HG03354 (cell line): ENCODE measurements at regions not wholly inside any gene's neighbourhood (a gene's known extent, or its start where the extent isn't known, plus 50 kb on each side); places are given as distances from the start of the nearest gene placed in this dataset.
"Not testable (repeated sequence)": the region's sequence is repeated elsewhere in the genome, so short reads cannot be mapped to it uniquely, and the experiment has no call there.

Source experiments
- ATAC-seq: cut with Tn5 transposase; IDR thresholded peaks from one replicate; pipeline ENCODE4 v1.9.1; 2021; ENCODE audit warnings: mild to moderate bottlenecking; ENCODE audit not compliant: unreplicated experiment, poor library complexity, severe bottlenecking

DNA sequence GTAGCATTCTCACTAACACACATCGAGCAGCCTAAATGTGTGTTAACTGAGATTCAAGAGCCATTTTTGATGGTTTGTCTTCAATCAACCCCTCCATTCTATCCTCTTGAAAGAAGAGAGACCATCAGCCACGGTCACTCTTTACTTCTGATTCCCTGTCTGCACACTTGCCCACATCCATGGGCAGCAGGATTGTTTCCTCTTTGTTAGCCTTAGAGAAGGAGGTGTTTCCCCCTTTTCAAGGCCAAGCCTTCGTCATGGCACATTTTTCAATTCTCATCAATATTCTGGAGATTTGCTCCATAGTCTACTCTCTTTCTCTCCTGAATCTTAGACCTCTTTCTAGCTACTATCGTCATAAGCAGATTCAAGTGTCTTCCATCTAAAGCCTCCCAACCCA lies 522.4 kb upstream of the NAALADL2 start:
- no peak for ATAC-seq

DNA sequence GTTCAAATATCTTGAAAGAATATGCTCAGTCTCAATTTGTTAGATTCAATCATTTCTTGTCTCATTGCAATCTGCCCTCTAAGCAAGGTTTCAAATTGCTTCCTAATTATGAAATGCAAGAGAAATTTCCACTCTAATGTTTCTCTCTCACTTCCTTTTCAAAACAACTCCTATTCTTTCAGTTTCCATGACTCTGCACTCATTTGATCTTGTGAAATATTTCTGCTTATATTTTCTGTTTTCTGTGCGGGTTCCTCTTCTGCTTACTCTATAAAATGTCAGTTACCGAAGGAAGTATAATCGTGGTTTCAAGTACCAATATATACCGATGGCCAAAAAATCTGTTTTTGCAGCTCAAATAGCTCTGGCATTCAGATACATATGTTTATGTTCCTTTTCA lies 521.9 kb upstream of the NAALADL2 start:
- ATAC-seq, result no peak

DNA sequence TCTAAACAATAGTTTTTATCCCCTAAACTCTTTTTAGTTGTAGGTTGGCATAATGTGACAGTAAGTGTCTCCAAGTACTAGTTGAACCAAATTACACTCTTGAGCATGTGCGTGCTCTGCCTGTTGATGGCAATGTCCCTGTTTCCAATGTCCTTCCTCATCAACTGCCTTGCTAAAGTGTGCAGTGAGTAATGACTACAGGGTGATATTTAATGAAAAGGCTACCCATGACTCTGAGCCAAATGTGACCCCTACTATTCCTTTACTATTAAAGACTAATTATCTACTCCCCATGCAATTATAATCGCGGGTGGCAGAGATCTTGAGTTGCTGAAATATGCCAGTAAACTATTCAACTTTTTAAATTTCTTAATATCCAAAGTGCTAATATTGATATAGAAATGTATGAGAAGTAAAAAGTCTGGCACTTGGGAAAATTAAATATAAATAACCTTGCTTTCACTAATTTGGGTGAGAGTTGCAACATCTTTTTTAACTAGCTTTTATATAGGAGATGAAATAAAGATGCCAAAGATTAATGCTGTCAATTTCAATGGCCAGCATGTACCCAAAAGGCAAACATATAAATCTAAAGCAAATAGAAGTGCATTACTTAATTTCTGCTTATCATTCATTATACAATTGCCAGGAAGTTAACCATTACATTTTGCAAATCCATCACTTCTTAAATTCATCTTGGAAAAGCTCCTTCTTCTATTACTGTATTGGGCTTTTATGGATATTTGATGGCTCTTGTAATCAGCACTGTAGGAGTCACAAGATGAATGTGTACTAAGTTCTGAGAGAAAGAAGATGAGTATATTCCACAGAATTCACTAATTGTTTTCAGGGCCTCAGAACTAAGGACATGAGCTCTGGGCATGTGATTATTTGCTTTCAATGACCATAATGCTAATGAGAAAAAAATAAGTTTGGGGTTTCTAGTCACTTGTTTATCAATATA lies 518.2 kb upstream of the NAALADL2 start:
- no peak for ATAC-seq

DNA sequence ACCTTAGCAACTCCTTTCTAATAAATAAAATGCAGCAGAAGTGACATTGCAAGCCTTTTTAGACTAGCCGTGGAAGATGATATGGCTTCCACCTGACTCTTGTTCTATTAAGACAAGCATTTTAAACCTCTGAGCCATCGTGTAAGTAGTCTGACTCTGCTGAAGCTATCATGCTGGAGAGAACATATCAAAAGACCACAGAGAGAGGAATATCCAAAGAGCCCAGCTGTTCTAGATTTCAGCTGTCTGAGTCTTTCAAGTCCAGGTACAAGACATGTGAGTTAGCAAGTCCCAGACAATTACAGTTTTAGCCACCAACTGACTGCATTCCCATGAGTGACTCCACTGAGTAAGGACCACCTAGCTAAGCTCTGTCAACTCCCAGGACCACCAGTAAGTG lies 517.0 kb upstream of the NAALADL2 start:
- no peak for ATAC-seq

DNA sequence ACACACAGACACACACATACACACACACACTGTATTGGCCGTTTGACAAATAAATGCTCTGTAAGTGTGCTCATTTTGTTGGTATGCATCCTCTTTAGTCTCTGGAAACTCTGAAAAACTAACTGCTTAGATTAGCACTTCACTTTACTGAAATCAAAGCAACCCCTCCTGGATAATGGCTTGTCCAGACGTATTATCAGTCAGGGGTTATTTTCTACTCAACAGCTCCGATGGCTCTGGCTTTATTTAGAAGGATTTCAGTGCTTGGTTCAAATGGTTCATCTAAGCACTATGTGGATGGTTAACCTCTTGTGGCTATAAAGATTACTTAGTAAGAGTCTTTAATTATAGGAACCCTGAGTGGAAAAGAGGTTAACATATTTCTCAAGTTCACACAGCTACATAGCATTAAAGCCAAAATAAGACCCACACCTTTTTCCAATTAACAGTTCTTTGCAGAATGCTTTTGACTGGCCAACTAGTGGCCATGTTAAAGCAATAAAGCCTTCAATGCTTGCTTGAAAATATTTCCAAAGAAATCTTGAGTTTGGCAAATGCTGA lies 516.1 kb upstream of the NAALADL2 start:
- no peak for ATAC-seq

DNA sequence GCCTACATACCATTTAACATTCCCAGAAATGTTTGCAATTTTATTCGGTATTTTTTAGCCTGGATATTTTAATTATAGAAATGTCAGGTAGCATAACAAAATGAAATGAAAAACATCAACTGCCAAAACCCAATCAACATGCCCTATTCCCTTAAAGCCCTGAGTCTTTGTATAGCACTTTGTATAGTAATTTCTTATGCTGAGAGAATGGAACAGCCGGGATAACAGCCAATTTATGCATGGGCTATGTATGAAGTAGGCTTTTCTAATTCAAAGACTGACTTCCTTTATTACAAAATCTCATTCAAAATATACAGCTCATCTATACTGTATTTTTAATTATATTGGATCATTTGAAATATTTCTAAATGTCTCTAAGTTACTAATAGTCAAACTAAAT lies 513.0 kb upstream of the NAALADL2 start:
- no peak for ATAC-seq

DNA sequence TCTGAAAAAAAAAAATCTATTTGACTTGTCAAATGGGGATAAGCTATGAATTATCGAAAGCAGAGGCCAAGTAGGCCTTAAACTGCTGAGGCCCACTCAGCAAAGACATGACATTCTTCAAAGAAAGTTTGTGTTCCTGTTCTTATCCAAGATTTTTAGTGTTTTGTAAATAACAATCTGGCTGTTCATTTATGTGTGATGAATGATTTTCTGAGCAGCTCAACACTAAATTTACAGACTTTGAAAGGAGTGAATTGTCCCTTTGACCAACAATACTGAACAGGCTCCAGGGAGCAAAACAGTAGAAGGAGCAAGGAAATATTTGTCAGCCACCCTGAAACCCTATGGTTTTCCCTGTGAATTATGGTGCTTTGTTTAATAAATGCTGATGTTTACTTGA lies 512.6 kb upstream of the NAALADL2 start:
- ATAC-seq, result no peak

DNA sequence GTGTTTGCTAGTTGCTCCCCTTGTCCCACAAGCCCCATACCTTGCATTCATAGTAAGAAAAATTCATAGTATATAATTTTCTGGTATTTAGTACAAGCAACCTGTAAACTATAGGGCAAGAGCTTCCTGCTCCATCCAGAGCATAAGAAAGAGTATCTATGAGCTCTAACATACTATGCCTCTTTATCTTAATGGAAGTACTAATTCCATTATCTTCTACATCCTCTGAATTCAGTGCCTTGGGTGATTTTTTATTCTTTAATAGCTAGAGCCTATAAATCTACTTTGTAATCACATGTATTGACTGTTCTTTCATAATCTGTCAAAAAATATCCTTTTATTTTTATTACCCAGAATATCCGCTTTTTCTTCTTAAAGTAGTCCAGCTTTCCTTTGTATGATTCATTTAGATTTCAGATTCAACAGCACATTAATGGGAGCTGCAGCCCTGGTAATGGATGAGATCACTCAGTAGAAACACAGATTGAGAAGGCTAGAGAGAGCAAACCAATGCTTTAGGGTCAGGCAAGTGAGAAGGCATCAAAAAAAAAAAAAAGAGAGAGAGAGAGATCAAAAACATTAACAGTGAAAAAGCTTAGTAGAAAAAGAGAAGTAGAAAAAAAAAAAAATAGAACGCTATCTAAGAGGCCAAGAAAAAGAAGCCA lies 511.5 kb upstream of the NAALADL2 start:
- ATAC-seq, result no peak

DNA sequence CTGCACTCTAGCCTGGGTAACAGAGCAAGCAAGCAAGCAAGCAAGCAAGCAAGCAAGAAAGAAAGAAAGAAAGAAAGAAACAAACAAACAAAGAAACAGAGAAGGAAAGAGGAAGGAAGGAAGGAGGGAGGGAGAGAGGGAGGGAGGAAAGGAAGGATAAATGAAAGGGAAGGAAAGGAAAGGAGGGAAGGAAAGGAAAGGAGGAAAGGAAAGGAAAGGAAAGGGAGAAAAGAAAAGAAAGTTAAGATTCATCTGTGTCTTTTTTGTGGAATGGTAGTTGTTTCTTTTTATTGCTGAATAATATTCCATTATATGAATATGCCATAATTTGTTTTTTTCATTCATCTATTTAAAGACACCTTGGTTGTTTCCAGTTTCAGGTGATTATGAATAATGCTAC lies 506.9 kb upstream of the NAALADL2 start:
- no peak for ATAC-seq

DNA sequence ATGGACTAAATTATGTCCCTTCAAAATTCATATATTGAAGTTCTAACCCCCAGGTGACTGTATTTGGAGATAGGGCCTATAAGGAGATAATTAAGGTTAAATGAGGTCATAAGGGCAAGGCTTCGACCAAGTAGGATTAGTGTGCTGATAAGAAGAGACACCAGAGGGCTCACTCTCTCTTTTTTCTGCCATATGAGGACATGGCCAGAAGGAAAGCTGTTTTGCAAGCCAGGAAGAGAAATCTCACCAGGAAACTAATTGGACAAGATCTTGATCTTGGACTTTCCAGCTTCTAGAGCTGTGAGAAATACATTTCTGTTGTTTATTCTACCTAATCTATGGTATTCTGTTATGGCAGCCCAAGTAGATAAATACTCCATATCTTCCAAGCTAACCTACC lies 503.6 kb upstream of the NAALADL2 start:
- no peak for ATAC-seq

DNA sequence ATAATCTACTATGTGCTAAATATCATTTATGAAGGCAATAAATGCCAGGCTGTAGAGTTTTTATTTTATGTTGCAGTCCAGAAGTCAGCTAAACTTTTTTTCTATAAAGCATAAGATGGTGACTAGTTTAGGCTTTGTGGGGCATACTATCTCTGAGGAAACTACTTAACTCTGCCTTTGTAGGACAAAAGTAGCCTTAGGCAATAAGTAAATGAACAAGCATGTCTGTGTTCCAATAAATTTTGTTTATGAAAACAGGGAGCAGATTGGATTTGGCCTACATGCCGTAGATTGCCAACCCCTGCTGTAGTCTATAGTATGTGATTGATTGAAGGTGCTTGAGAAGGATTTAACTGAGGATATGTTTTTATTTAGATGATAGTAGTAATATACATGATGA lies 502.5 kb upstream of the NAALADL2 start:
- ATAC-seq, result no peak

DNA sequence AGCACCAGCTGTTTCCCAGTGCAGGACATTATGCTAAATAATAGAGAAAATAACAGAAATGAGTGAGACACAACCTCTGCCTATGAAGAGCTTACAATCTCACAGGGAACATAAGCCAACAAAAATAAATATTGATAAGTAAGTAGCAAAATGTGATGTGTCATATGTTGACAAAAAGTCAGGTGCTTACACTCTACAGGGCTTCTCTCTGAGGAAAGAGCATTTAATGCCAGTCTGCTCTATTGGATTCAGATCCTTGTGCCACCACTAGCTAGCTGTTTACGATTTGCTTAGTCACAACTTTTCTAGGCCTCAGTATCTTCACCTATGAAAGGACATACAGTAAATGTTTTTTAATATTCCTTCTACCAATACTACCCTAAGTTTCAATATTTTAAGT lies 500.9 kb upstream of the NAALADL2 start:
- no peak for ATAC-seq

DNA sequence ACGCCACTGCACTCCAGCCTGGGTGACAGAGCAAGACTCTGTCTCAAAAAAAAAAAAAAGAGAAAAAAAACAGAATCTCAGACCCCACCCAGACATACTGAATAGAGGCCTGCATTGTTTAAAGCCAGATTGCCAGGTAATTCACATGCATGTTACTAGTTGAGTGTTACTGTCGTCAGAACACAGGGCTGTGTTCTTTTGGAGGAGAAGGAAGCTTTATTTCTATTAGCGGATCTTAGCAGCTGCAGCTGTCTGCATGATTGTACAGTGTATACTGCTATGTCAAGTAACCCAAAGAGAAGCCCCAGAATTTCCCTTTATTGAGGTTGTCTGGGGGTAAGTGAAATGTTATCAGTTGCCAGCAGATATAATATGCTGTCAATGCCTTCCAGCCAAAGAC lies 496.6 kb upstream of the NAALADL2 start:
- no peak for ATAC-seq

DNA sequence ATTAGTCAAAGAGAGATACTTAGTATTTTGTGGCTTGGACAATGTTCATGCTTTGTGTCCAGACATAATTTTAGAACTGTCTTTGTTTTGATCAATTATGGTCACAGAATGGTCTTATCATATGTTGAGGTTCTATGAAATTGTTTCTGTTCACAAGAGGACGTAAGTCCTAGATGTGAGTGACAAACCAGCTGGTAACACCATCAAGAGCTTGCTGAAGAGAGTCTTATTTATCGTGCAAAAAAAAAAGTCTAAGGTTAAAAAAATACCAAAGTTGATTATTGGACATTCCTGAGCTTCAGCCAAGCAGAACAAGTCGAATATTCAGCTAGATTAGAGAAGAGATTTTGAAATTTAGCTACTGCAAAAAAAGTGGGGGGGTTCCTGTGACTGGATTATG lies 495.9 kb upstream of the NAALADL2 start:
- ATAC-seq, result no peak

DNA sequence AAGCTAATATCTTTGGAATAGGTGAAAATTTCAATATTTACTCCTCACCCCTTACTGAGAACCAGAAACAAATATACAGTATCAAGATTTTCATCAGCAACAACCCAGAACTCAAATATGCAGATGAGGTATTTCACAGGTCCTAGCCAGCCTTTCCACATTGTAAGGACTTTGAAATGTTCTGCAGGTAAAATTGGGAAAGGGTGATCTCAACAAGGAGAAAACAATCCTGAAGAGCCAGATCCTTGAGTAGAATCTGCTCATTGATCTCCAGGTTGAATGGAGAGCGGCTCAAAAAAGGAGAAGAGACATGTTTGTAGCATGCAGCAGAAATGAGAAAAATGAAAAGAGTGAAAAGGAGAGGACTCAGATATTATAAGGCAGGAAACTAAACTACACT lies 493.3 kb upstream of the NAALADL2 start:
- ATAC-seq, result no peak

DNA sequence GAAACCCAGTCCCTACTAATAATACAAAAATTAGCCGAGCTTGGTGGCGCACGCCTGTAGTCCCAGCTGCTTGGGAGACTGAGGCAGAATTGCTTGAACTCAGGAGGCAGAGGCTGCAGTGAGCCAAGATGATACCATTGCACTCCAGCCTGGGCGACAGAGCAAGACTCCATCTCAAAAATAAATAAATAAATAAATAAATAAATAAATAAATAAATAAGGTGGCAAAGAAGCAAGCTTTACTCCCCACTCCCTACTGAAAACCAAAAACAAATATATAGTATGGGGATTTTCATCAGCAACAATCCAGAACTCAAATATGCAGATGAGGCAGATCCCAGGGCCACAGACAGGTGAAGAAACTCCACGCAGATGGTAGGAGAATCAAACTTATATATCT lies 492.2 kb upstream of the NAALADL2 start:
- ATAC-seq, result not testable (repeated sequence)

DNA sequence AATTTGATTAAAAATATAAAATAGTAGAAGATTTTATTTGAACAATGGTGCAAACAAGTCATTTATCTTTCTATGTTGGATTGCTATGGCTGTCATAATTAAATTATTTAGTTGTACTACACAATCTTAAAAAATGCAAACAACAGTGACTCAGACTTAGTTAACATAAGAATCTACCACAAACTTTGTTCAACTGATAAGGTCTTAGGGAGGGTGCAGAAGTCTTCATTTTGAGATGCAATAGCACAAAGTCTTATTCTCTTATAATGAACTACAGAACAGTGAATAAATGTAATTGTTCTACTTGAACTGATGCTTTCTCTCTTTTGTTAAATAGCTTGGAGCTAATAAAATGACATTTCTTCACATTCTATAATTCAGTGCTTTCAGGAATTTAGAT lies 482.8 kb upstream of the NAALADL2 start:
- ATAC-seq, result no peak

DNA sequence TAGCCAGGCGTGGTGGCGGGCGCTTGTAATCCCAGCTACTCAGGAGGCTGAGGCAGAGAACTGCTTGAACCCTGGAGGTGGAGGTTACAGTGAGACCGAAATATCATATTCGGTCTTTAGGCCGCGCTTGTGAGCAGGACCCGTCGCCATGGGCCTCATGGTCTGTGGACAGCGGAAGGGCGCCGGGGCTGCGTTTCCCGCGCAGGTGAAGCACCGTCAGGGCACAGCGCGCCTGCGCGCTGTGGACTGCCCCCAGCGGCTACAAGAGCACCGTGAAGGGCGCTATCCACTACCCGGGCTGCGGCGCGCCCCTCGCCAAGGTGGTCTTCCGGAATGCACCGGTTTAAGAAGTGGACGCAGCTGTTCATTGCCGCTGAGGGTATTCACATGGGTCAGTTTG lies 482.0 kb upstream of the NAALADL2 start:
- no peak for ATAC-seq

DNA sequence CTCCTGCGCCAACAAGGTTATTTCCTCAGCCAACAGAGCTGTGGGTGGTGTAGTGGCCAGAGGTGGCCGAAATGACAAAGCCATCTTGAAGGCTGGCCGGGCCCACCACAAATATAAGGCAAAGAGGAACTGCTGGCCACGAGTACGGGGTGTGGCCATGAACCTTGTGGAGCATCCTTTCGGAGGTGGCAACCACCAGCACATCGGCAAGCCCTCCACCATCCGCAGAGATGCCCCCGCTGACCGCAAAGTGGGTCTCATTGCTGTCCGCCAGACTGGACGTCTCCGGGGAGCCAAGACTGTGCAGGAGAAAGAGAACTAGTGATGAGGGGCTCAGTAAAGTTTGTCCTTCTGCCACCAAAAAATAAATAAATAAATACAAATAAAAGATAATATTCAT lies 481.4 kb upstream of the NAALADL2 start:
- ATAC-seq, result no peak

DNA sequence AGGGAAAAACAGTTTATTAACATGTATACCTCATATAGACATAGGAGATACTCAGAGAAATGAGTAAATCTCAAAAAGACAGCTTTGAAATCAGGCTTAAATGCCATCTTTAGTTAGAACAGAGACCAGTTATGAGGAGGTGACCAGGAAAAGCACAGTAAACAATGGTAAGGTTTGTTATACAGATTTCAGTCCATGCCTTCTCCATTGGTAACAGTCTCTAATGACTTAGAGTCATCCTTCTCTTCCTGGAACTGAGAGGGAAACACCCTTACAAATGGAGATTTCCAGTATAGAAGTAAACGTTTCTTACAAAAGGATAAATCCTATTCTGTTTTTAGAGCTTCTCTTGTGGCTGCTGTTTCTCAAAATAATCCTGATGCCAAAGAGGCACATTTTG lies 476.3 kb upstream of the NAALADL2 start:
- ATAC-seq, result no peak

DNA sequence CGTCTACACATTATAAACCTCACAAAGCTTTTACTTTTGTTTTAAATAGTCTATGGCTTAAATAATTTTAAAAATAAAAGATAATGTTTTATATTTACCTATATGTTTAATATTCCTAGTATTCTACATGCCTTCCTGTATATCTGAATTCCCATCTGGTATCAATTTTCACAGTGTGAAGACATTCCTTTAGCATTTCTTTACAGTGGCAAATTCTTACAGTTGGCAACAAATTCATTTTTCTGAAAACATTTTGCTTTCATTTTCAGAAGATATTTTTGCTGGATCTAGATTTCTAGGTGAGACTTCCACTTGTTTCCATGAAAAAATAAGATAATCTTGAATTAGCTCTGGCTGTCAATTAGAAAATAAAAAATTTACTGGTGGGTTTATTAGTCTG lies 471.4 kb upstream of the NAALADL2 start:
- no peak for ATAC-seq
